ENCODE measurements at regions not wholly inside any gene's neighbourhood (a gene's known extent, or its start where the extent isn't known, plus 50 kb on each side); places are given as distances from the start of the nearest gene placed in this dataset.

GRCh38 chr10:4070921-4071660 lies 286.1 kb upstream of the KLF6 start:
- ATAC-seq = no peak
- CTCF ChIA-PET = no interaction called here
- peaks cover 17% of the 10 kb centered on the region for H3K9me3 Mint-ChIP-seq

GRCh38 chr10:4070184-4070583 lies 285.2 kb upstream of the KLF6 start:
- H3K27me3 Mint-ChIP-seq (ENCODE audit: low read depth) = no peaks in the 10 kb centered on the region
- H3K36me3 Mint-ChIP-seq = 0 out of 2 replicates have a peak, but pooled peaks cover 2% of the 10 kb centered on the region
- ChIA-PET POLR2A (no interaction called here), CTCF (no interaction called here)
- no peaks in the 10 kb centered on the region; the same call in 1 of the 2 replicates for H3K4me1 Mint-ChIP-seq
- no peak for ATAC-seq
- no peak overlapping the region for H3K27ac Mint-ChIP-seq
- no peak for DNase-seq (ENCODE audit: low spot score)
- H3K4me3 Mint-ChIP-seq = no peak overlapping the region
- peaks cover 9% of the 10 kb centered on the region for H3K9me3 Mint-ChIP-seq
- TF ChIP-seq FOXP4 (CRISPR knock-in tag; IDR thresholded peaks at IDR 0.05) (no peak), ZNF138 (CRISPR knock-in tag; conservative IDR thresholded peaks at IDR 0.05) (no peak), NR3C1 (CRISPR knock-in tag; conservative IDR thresholded peaks at IDR 0.05; ENCODE audit: low read depth) (no peak), NFE2L1 (CRISPR knock-in tag; IDR thresholded peaks at IDR 0.05) (no peak), ZBTB21 (CRISPR knock-in tag; IDR thresholded peaks at IDR 0.05; ENCODE audit: borderline replicate concordance) (no peak), MYBL2 (CRISPR knock-in tag; IDR thresholded peaks at IDR 0.05) (no peak), ETV6 (CRISPR knock-in tag; IDR thresholded peaks at IDR 0.05) (no peak), ESRRA (CRISPR knock-in tag; IDR thresholded peaks at IDR 0.05; ENCODE audit: borderline replicate concordance) (no peak), ZNF263 (CRISPR knock-in tag; IDR thresholded peaks at IDR 0.05; ENCODE audit: low read depth) (no peak), ZNF281 (CRISPR knock-in tag; IDR thresholded peaks at IDR 0.05) (no peak), FOXP1 (CRISPR knock-in tag; IDR thresholded peaks at IDR 0.05; ENCODE audit: borderline replicate concordance) (no peak), ATF1 (CRISPR knock-in tag; IDR thresholded peaks at IDR 0.05) (no peak), CTCF (IDR thresholded peaks at IDR 0.05) (no peak), NR1H2 (CRISPR knock-in tag; IDR thresholded peaks at IDR 0.05) (no peak), ZNF396 (CRISPR knock-in tag; IDR thresholded peaks at IDR 0.05; ENCODE audit: borderline replicate concordance) (no peak)
- TF ChIP-seq, protein P1, sequence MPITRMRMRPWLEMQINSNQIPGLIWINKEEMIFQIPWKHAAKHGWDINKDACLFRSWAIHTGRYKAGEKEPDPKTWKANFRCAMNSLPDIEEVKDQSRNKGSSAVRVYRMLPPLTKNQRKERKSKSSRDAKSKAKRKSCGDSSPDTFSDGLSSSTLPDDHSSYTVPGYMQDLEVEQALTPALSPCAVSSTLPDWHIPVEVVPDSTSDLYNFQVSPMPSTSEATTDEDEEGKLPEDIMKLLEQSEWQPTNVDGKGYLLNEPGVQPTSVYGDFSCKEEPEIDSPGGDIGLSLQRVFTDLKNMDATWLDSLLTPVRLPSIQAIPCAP (CRISPR knock-in tag; IDR thresholded peaks at IDR 0.05) = no peak
- TF ChIP-seq, protein P2, sequence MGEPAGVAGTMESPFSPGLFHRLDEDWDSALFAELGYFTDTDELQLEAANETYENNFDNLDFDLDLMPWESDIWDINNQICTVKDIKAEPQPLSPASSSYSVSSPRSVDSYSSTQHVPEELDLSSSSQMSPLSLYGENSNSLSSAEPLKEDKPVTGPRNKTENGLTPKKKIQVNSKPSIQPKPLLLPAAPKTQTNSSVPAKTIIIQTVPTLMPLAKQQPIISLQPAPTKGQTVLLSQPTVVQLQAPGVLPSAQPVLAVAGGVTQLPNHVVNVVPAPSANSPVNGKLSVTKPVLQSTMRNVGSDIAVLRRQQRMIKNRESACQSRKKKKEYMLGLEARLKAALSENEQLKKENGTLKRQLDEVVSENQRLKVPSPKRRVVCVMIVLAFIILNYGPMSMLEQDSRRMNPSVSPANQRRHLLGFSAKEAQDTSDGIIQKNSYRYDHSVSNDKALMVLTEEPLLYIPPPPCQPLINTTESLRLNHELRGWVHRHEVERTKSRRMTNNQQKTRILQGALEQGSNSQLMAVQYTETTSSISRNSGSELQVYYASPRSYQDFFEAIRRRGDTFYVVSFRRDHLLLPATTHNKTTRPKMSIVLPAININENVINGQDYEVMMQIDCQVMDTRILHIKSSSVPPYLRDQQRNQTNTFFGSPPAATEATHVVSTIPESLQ (CRISPR knock-in tag; IDR thresholded peaks at IDR 0.05) = no peak

More at GRCh38 chr10:4070921-4071660, 286.1 kb upstream of the KLF6 start:
- no peaks in the 10 kb centered on the region for H3K27me3 Mint-ChIP-seq (ENCODE audit: low read depth)
- 0 out of 2 replicates have a peak, but pooled peaks cover 6% of the 10 kb centered on the region for H3K36me3 Mint-ChIP-seq
- POLR2A ChIA-PET = no interaction called here
- H3K4me1 Mint-ChIP-seq = no peaks in the 10 kb centered on the region; the same call in 1 of the 2 replicates
- no peak overlapping the region for H3K4me3 Mint-ChIP-seq
- TF ChIP-seq OVOL2 (CRISPR knock-in tag; IDR thresholded peaks at IDR 0.05; ENCODE audit: borderline replicate concordance) (no peak), SMAD4 (CRISPR knock-in tag; IDR thresholded peaks at IDR 0.05) (no peak), GTF2I (CRISPR knock-in tag; conservative IDR thresholded peaks at IDR 0.05) (no peak), ESRRA (CRISPR knock-in tag; IDR thresholded peaks at IDR 0.05; ENCODE audit: borderline replicate concordance) (no peak), SOX15 (CRISPR knock-in tag; IDR thresholded peaks at IDR 0.05) (no peak), HMGXB4 (CRISPR knock-in tag; IDR thresholded peaks at IDR 0.05) (no peak), ATF1 (CRISPR knock-in tag; IDR thresholded peaks at IDR 0.05) (no peak), ZNF317 (CRISPR knock-in tag; IDR thresholded peaks at IDR 0.05; ENCODE audit: borderline replicate concordance, low read depth) (no peak)
- TF ChIP-seq, protein P3, sequence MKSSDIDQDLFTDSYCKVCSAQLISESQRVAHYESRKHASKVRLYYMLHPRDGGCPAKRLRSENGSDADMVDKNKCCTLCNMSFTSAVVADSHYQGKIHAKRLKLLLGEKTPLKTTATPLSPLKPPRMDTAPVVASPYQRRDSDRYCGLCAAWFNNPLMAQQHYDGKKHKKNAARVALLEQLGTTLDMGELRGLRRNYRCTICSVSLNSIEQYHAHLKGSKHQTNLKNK (CRISPR knock-in tag; IDR thresholded peaks at IDR 0.05) = no peak
- H3K27ac Mint-ChIP-seq = no peak overlapping the region
- DNase-seq (ENCODE audit: low spot score) = no peak
